ENCODE measurements at regions not wholly inside any gene's neighbourhood (a gene's known extent, or its start where the extent isn't known, plus 50 kb on each side); places are given as distances from the start of the nearest gene placed in this dataset.
"Not testable (repeated sequence)": the region's sequence is repeated elsewhere in the genome, so short reads cannot be mapped to it uniquely, and the experiment has no call there.

- TF ChIP-seq CTCF (IDR thresholded peaks at IDR 0.05; ENCODE audit: low read depth, low read length), result no peak
- DNase-seq (ENCODE audit: low read depth in 2 of 2), result no peak
Observed at GRCh38 chrX:94830717-94831116, 1156.7 kb downstream of the FAM133A start.

GRCh38 chrX:94831364-94831763, 1157.4 kb downstream of the FAM133A start:
- H3K4me3 ChIP-seq (replicated peaks in 1 of 2; ENCODE audit: low read depth in 2 of 2, low read length in 2 of 2), result no peak overlapping the region
- TF ChIP-seq CTCF (IDR thresholded peaks at IDR 0.05; ENCODE audit: low read depth, low read length), result peak; percentile 30
- DNase-seq (ENCODE audit: low read depth in 2 of 2), result peak; percentile 7 to 41

More at GRCh38 chrX:94830717-94831116, 1156.7 kb downstream of the FAM133A start:
- H3K4me3 ChIP-seq (replicated peaks in 1 of 2; ENCODE audit: low read depth in 2 of 2, low read length in 2 of 2), result no peak overlapping the region

- no peak overlapping the region for H3K4me3 ChIP-seq (replicated peaks in 1 of 2; ENCODE audit: low read depth in 2 of 2, low read length in 2 of 2)
- no peak for TF ChIP-seq CTCF (IDR thresholded peaks at IDR 0.05; ENCODE audit: low read depth, low read length)
- no peak for DNase-seq (ENCODE audit: low read depth in 2 of 2)
Observed at GRCh38 chrX:94834226-94834625, 1160.2 kb downstream of the FAM133A start.

- no peak overlapping the region for H3K4me3 ChIP-seq (replicated peaks in 1 of 2; ENCODE audit: low read depth in 2 of 2, low read length in 2 of 2)
- no peak for TF ChIP-seq CTCF (IDR thresholded peaks at IDR 0.05; ENCODE audit: low read depth, low read length)
- no peak for DNase-seq (ENCODE audit: low read depth in 2 of 2)
Observed at GRCh38 chrX:94850811-94851210, 1176.8 kb downstream of the FAM133A start.

GRCh38 chrX:94854251-94854650, 1180.2 kb downstream of the FAM133A start:
- no peak for TF ChIP-seq CTCF (IDR thresholded peaks at IDR 0.05; ENCODE audit: low read depth, low read length)
- DNase-seq (ENCODE audit: low read depth in 2 of 2), result no peak
- no peak overlapping the region for H3K4me3 ChIP-seq (replicated peaks in 1 of 2; ENCODE audit: low read depth in 2 of 2, low read length in 2 of 2)

GRCh38 chrX:94862470-94862869, 1188.5 kb downstream of the FAM133A start:
- H3K4me3 ChIP-seq (replicated peaks in 1 of 2; ENCODE audit: low read depth in 2 of 2, low read length in 2 of 2); DNase-seq (ENCODE audit: low read depth in 2 of 2): not testable (repeated sequence)

- DNase-seq (ENCODE audit: low read depth in 2 of 2), result no peak
- no peak for TF ChIP-seq CTCF (IDR thresholded peaks at IDR 0.05; ENCODE audit: low read depth, low read length)
Observed at GRCh38 chrX:94871640-94872039, 1197.6 kb downstream of the FAM133A start.

More at GRCh38 chrX:94871640-94872039, 1197.6 kb downstream of the FAM133A start:
- H3K4me3 ChIP-seq (replicated peaks in 1 of 2; ENCODE audit: low read depth in 2 of 2, low read length in 2 of 2), result no peak overlapping the region

Data from cardiac fibroblast (primary cell).